NCI-H460 (cell line): ENCODE measurements at regions not wholly inside any gene's neighbourhood (a gene's known extent, or its start where the extent isn't known, plus 50 kb on each side); places are given as distances from the start of the nearest gene placed in this dataset.

Source experiments
- DNase-seq: peaks from one replicate; pipeline ENCODE4 v3.0.0-alpha.2; 2016; ENCODE audit warnings: low read depth; ENCODE audit errors: extremely low read depth

DNA sequence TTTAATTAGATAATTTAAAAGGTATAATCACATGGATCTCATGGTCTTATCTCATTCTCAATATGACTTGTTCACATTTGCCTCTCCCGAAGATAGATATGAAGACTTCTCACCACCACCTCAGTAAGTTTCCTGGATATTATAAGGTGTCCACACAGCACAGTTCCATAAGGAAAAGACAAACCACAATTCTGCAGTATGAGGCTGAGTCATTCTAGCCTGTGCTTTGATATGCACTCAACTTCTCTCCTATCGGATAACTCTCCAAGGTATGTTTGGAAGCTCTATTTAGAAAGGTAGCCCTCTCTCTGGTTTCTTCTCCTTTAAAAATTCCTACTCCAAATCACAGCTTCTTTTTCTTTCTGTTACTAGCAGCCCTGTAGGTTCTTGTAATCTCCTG is 612.8 kb downstream of the ZPLD1 start:
- DNase-seq, result no peak

DNA sequence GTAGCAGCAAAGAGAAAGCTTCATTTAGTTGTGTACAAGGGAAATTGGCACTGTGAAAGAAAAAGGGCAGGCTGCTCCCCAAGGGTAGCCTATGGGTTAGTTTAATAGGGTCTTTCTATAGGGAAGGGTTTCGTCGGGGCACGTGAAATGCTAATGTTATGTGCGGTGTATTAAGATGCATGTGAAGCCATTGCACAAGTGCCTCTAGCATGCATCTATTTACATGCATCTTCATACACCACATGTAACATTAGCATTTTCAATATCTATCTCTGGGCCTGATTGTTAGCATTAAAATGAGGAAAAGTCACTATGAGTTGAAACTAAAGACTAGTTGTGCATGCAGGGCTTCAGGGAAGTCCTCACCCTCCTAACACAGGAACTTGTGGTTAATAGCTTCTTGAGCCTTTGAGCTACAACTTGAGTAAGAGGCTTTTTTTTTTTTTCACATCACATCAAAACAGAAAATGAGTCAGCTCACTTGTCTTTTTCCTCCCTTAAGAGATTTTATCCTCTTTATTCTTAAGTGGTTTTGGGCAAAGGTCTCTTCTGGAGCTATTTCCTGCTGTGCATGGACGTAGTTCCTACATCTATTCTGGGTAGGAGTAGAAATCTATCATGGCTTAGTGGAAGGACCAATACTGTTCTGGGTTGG is 613.4 kb downstream of the ZPLD1 start:
- DNase-seq, result no peak

DNA sequence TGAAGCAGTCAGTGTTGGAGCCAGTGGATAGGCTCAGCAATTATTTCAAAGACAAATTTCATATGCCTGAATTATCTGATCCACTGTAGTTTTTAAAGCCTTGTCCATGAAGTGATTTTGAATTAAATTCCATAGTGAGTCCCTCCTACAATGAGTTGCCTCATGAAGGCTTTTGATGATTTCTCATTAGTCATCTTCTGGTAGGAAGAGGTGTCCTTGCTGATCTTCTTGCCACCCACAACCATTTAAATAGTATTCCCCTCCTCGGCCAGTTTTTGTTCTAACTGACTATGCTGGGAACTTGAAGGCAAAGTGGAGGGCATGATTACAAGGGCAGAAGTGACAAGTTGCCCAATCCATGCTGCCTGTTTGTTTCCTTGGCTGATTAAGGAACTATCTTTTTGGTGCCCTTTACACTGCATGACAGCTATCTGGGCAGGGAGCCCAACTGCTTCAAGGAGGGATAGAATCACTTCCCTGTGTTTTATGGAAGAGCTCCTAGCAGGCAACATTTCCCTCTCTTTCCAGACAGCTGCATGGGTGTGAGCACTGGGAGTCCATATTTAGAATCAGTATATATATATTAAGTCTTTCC is 617.5 kb downstream of the ZPLD1 start:
- DNase-seq, result no peak

DNA sequence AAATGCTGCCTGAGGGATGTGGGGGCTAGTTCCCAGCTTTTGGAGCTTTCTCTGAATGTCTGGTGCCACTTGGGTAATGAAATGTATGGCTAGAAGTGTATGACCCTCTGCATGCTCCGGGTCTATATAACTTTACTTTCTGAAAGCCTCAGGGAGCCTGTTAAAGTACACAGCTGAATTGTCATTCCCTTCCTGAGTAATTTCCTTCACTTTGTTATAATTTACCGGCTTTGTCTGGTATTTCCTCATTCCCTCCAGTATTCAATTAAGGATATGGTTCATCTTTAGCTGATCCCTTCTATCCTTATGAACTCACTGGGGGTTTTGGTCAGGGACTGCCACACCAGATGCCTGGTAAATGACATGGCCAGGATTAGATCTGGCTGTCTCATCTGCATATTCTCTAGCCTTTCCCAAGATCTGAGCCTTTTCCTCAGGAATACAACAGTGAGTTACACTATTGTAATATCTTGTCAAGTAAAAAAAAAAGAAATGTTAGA is 620.3 kb downstream of the ZPLD1 start:
- no peak for DNase-seq

DNA sequence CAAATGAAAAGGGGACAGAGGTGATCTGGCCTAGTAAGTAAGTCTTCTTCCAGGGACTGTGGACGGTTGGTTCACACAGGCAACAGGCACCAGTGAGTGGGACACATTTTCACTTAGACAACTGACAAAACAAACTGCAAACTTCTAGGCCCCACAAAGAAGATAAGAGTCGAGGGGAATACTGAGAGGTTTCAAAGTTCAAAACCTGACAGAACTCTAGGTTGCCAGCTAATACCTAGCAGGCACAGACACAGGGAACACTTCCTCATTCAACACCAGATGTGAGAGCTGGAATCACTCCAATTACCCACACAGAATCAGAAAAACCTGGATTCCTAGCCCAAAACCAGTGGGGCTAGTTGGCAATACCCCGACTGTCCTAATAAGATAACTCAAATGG is 621.7 kb downstream of the ZPLD1 start:
- no peak for DNase-seq

DNA sequence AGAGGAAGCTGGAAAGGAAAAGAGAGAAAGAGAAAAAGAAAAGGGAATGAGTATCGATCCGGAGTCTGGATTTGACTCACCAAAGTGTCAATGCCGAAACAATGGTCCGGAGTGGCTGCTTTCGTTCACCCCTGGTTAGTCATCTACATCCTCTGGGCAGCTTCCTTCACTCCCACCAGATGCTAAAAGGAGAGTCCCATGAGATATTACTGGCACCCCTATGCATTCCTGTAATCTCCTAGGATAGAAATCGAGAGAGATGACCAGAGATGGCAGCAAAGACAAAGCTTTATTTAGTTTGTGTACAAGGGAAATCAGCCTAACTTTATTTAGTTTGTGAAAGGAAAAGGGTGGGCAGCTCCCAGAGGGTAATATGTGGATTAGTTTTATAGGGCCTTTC is 622.2 kb downstream of the ZPLD1 start:
- DNase-seq, result no peak

DNA sequence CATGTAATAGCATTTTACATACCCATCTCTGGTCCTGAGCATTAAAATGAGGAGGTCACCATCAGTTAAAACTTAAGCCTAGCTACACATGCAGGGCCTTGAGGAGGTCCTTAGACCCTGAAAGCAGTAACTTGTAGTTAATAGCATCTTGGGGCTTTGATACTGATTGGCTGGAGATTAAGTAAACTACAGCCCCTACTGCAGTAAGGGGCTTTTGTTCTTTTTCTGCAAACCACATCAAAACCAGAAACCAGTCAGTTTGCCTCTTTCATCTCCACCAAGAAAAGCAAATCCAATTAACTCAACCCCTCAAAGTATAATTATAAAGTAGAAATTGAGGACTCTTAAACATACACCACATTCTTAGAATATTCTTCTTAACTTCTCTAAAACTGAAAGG is 622.7 kb downstream of the ZPLD1 start:
- DNase-seq, result no peak

DNA sequence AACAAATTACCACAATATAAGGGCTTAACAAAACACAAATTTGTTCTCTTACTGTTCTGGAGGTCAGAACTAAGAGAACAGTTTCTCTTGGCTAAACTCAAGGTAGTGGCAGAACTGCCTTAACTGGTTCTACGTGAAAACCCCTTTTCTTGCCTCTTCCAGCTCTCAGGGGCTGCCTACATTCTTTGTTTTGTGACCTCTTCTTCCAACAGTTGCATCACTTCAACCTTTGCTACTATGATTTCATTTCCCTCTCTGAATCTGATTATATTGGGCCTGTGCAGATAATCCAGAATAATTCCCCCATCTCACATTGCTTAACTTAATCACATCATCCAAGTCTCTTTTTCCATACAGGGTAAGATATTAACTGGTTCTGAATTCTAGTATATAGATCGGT is 624.6 kb downstream of the ZPLD1 start:
- DNase-seq, result no peak

DNA sequence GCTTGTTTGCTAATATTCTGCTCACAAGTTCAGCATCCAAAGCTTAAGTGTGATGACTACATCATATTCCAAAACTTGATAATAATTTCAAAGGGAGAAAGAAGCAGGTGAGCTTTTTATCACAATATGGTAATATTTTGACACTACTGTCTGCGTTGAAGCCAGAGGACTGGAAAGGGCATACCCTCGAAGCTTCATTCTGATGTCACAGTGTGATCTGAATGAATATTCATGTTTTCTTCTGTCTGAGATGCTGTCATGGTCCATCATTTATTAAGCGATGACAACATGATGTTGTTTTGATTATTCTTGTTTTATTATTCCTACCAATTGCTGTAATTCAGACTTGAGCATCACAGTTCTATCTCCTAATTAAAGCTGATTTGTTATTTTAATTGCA is 625.4 kb downstream of the ZPLD1 start:
- DNase-seq, result no peak

DNA sequence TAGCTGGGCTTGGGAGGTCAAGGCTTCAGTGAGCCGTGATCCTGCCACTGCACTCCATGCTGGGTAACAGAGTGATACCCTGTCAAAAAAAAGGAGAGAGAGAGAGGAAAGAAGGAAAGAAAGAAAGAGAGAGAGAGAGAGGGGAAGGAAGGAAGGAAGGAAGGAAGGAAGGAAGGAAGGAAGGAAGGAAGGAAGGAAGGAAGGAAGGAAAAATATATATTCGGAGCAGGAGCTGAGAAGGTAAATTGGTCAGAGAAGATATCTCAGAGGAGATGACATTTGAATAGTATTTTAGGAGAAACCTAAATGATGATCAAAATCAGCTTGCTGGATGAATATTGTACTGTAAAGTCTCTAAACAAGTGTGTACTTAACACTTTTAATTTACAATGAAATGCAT is 633.1 kb downstream of the ZPLD1 start:
- DNase-seq, result no peak

DNA sequence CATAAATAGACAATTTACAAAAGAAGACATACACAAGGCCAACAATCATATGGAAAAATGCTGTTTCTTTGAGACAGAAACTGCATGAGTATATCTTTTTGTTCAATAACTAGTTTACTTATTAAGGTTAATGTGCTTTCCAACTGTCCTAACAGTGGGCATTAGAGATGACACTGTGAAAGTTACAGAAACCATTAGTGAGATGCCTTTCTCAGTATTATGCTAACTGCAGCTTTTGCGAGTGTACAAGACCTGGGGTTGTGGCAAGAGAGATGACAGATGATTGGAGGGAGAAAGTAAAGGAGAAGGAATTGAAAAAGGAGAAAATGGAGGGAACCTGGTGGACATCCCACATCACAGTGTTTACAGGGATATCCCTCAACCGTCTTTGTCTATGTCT is 640.5 kb downstream of the ZPLD1 start:
- DNase-seq, result no peak

DNA sequence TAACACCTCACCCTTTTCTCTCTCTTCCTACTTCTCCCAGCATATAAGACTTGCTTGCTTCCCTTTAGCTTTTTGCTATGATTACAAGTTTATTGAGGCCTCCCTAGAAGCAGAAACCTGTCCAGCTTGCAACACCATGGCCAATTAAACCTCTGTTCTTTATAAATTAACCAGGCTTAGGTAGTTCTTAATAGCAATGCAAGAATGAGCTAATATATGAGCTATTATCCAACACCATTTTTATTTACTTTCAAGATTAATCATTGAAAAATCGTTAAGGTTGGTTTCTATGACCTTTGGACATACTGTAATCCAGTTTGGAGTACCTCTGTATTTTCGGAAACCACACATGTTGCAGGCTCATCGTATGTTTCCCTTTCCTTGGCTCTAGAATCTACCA is 643.1 kb downstream of the ZPLD1 start:
- no peak for DNase-seq

DNA sequence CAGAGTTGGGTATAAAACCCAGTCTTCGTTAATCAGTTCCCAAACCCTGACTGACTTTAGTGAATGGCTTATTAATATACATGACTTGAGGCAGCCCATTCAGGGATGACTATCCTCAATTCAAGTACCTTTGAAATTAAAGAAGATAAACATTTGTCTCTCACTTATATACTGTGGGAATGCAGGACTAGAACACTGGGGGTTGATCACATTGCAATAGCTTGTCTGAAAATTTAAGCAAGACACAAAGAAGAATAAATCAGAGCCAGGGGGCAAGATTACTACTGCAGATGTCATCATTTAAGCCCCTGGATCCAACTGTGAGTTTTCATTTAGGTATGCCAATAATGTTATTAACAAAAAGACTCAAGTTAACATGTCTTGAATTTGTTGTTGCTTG is 647.7 kb downstream of the ZPLD1 start:
- no peak for DNase-seq

DNA sequence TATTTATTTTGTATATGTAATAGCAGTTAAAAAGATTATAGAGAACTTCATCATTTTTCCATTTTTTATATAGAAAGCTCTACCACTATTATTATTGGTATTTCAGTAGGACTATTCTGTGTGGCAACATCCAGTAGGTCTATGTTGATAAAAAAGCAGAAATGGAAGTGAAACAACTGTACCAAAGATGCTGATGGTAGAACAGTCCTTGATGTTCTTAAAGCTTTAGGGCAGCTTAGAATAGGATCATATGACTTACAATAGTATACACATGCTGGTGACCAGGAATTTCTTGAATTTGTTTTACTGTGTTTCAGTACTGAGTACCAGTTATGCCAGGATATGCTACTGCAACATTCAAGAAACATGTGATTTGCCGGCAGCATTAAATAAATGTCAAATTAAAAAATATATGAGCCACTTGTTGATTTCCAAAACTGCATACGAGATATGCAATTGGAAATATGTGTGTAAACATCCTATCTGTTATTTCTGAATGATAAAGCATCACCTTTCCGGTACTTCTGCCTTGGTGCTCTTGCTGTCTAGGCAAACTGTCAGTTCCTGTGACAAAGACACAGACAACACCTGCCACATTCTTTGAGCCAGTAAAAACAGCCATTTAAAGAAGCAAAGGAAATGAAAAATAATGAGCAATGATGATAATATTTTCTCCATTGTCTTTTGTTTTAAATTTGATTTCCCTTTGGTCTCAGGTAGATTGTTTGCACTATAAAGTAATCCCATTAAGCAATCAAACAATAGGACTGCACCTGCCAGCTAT is 649.2 kb downstream of the ZPLD1 start:
- DNase-seq, result no peak

DNA sequence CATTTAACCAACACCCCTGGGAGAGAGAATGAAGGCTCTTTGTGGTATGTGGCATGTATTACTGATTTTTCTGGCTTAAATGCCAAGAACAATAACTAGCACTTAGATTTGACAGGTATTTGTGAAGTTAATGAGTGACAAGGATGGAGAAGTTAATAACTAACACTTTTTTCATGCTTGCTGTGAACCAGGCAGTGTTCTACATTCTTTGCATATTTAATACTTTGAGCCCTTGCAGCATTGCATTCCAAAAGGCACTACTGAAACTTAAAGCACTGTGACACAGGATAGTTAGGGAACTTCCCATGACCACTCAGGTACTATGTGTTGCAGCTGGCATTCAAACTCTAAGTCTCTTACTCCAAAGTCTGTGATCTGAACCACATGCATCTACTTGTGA is 650.6 kb downstream of the ZPLD1 start:
- no peak for DNase-seq

DNA sequence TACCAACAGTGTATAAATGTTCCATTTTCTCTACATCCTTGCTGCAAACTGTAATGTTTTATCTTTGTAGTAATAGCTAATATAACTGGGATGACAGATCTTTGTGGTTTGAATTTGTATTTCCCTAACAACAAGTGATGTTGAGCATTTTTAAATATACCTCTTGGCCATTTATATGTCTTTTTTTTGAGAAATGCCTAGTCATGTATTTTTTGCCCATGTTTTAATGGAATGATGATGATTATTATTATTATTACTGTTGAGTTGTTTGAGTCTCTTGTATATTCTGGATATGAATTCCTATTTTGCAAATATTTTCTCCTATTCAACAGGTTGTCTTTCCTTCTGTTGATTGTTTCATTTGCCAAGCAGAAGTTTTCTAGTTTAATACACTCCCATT is 654.9 kb downstream of the ZPLD1 start:
- DNase-seq, result no peak

DNA sequence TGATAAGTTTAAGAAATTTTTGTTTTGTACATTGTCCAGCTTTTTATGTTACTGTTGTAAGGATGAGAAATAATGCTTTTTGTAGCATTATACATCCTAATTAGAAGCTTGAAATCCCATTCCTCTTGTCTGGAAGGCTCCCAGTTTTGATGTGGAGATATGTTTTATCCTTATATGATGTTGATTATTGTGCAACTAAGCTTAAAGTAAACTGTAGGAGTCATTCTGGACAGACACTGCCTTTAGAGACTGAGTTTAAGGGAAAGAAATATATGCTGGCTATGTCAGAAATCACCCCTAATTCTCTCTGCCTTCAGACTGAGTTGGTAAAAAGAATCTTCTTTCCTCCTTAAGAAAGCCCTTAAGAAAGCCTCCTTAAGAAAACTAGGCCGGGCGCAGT is 670.4 kb downstream of the ZPLD1 start:
- DNase-seq, result no peak

DNA sequence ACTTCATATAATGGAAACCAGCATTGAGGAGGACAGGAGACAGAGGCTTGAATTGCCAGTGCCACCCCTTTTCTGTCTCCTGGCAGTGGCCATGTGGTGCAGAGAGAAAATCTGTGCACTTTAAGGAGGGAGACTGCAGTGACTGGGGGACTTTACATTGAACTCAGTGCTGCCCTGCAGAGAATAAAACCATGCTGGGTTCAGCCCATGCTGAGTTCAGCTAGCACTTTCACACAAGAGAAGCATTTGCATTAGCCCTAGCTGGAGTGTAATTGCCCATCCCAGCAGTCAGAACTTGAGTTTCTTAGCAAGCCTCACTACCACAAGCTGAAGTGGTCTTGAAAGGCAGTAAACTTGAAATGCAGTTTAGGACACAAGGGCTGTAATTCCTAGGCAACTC is 677.5 kb downstream of the ZPLD1 start:
- no peak for DNase-seq

DNA sequence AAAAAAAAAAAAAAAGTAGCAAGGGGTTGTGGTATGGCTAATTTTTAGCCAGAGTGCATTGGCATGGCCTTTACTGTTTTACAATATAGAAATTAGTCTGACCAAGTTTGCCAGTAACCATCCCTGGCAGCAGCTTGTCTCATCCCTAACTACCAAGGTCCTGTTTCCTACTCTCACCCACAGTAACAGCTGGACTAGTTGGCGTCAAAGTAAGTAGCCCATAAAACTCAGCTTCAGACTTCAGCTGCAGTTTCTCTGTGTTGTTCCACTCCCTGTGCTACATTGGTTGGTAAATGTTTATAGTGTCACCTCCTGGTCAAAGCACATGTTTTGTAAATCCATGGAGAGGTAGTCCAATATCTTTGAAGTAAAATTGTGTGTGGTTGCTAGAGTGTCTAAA is 691.3 kb downstream of the ZPLD1 start:
- DNase-seq, result no peak

DNA sequence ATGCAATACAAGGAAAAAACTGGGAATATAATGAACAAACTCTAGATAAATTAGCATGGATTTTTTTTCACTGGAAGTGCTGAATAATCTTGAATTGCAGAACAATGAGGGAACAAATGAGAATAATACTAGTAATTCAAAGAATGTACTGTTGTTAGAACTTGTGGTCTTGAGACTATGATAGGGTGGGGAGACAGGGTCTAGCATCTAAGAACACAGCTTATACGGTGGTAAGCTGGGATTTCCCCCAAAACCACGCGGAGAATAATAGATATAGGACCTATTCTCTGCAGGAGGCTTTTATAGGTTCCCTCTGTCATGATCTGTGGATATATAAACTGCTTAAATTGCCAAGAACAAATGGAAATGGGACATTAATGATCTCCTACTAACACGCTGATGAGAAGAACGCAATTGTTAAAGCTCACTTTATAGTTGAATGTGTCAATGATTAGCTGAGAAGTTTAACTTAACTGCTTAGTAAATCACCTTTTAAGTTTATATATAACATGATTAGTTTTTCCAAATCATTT is 692.3 kb downstream of the ZPLD1 start:
- DNase-seq, result no peak

DNA sequence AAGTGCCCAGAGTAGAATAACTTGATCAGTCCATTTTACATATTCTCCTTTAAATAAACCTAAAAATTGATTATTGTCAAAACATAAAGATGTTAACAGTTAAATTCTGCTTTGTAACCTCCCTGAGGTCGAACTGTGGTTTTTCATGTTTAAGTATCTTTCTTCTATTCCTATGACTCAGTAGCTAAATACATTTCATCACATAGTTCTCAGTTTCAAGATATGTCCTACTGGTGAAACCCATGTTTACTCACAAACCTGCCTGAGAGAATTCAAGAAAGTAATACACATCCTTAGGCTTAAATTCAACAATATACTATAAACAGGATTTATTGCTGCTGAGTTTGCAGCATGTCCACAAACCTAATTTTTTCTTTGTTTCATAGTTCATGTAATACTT is 692.9 kb downstream of the ZPLD1 start:
- no peak for DNase-seq
